ENCODE measurements at regions not wholly inside any gene's neighbourhood (a gene's known extent, or its start where the extent isn't known, plus 50 kb on each side); places are given as distances from the start of the nearest gene placed in this dataset.

GRCh38 chrX:96004386-96004785 lies 680.3 kb upstream of the DIAPH2 start:
- TF ChIP-seq EZH2 (IDR thresholded peaks at IDR 0.05; ENCODE audit: borderline replicate concordance, low read depth, low read length, poor library complexity, severe bottlenecking) = no peak
- no peak for TF ChIP-seq CTCF (conservative IDR thresholded peaks at IDR 0.05; ENCODE audit: low read depth, low read length)

Data from A673 (cell line).